HG03354 (cell line): ENCODE measurements at regions not wholly inside any gene's neighbourhood (a gene's known extent, or its start where the extent isn't known, plus 50 kb on each side); places are given as distances from the start of the nearest gene placed in this dataset.
"Not testable (repeated sequence)": the region's sequence is repeated elsewhere in the genome, so short reads cannot be mapped to it uniquely, and the experiment has no call there.

Source experiments
- ATAC-seq: cut with Tn5 transposase; IDR thresholded peaks from one replicate; pipeline ENCODE4 v1.9.1; 2021; ENCODE audit warnings: mild to moderate bottlenecking; ENCODE audit not compliant: unreplicated experiment, poor library complexity, severe bottlenecking

DNA sequence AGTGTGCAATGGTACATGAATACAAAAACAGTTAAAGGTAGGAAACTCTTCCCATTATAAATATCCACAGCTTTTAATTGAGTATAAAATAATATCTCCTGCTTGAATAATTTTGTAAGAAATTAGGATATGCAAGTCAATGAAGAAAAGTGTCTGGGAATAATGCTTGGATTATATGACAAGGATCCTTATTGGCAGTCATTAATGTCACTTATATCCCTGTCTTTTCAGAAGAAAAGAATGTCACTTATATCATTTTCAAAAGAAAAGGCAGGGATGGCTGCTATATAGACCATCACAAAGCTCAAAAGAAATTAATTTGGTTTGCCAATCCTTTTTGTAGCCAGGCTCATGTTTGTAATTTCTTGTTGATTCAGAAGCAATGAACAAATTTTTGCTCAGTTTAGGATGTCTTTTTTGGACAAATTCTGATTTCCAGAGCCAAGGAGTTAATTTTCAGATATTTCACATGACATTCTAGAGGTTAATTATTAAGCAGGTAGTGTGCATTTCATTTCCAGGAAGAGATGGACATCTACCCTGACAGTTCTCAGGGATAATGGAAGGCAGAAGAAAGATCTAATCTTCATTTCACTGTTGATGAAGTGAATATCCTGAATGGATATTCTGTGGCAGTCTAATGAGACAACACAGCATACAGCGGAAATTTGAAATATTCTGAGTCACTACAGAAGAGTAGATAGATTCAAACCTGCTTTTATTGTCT lies 299.8 kb downstream of the RPS29 start:
- ATAC-seq, result no peak

- ATAC-seq, result no peak
Observed at GRCh38 chr14:49280566-49280965, 305.6 kb downstream of the RPS29 start.

DNA sequence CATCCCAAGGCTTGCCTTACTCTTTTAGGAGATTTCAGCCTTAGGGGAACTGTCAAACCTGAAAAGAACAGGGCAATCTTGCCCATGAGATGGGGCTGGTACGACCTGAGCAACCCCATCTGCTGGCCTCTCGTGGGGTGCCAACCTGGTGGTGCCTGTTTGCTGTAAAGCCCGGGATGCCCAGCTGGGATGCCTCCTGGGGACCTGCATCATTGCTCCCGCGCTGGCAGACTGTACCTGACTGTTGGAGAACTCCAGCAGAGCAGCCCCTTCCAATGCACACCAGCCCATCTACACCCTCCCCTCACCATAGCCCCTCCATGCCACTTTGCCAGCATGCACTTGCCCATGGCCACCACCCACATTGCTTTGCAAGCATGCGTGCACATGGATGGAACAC lies 335.7 kb downstream of the RPS29 start:
- ATAC-seq, result no peak

- ATAC-seq, result no peak
Observed at GRCh38 chr14:49250109-49250508, 336.1 kb downstream of the RPS29 start.

DNA sequence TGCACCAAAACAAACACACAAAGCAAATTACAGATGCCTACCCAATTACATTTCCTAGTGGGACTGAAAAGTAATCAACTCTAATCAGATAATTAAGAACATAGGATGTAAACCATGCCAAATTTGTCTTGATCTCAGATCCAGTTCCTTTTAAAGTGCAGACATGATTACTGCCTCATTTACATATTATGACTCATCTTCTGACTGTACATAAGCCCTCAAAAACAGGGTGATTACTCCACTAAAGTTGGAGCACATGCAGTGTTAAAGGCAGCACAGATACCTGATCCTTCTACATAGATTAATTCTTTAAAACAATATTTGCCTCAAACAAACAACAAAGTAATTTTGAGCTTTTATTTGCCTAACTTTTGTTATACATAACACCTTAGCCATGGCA lies 337.2 kb downstream of the RPS29 start:
- ATAC-seq, result peak; percentile 59

- ATAC-seq, result not testable (repeated sequence)
Observed at GRCh38 chr14:49243777-49244176, 342.4 kb downstream of the RPS29 start.

- ATAC-seq, result no peak
Observed at GRCh38 chr14:49240383-49240782, 345.8 kb downstream of the RPS29 start.

DNA sequence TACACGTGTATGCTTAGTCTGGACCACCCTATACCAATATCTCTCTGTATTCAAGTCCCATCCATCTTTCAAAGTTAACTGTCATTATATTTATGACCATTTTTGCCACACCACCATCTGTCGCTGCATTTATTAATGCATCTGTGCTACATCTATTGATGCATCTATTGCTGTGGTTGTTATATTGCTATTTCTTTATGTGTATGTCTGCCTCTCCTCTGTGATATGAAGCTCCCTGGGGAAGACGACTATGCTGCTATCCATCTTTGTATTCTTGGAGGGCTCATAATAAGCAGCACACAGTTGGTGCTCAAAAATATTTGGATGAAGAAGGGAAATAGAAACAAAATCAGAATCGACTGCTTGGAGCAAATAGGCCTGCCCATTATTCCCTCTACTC lies 357.6 kb downstream of the RPS29 start:
- no peak for ATAC-seq

DNA sequence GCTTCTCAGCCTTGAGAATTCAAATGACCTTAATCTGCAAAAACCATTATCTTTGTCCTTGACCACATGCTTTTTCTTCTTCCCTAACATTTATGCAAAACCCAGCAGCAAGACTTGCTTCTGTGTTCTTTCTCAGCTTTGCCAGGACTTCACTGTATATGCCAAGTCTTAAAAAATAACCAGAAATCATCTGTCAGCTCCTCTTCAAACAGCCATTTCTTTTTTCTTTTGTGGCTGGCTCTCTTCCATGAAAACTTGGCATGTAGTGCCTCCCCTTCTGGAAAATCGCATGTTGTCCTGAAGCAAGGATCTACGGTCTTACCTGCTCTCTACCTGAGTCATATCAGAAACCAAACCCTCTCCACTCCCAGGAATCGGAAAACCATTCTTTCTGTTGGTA lies 364.9 kb downstream of the RPS29 start:
- ATAC-seq, result no peak

DNA sequence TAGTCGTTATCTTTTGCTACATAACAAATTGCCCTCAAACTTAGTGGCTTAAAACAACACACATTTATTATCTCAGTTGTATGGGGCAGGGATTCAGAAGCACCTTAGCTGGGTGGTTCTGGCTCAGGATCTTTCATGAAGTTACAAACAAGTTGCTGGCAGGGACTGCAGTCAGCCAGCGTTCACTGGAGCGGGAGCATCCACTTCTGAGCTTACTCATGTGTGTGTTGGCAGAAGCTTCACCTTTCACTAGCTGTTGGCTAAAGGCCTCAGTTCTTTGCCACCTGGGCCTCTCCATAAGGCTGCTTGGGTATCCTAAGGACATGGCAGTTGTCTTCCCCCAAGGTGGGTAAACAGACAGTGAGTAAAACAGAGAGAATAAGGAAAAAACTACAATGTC lies 365.7 kb downstream of the RPS29 start:
- ATAC-seq, result no peak

DNA sequence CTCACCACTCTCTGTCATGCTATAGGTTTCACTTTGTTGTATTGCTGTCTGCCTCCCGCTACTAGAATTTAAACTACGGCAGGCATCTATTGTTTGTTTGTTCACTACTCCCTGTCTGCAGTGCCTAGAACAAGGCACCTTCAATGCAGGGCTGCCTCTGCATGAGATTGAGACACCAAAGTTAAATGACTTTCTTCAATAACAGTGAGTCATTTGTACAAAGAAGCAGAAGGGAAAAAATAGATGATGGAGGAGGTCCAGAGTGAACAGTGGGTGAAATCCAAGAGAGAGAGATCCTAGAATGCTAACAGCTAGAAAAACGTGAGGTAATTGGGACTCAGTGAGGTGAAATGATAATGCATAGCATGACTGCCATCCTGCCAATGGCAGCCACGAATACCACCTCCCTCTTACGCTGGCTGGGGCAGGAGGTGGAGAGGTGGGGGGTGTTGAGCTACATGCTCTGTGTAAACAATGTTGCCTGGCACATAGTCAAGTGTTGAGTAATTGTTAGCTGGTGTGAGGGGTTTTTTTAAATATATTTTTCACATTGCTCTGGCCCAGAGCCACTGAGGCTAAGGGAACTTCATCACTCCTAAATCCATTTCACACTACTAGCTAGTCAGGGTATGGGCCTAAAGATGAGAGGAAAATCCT lies 367.6 kb downstream of the RPS29 start:
- ATAC-seq, result no peak

DNA sequence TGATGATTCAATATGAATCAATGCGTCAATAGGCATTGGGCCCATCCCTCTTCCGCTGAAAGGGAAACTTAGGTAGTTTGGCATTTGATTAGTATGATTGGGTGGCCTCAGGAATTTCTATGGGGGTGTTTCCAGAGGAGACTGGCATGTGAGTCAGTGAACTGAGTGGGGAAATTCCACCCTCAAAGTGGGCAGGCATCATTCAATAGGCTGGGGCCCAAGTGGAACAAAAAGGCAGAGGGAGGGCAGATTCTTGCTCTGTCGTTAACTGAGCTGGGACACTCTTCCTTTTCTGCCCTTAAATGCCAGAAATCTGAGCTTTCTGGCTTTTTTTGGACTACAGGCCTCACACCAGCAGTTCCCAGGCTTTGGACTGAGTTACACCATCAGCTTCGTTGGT lies 373.5 kb downstream of the RPS29 start:
- ATAC-seq, result no peak

DNA sequence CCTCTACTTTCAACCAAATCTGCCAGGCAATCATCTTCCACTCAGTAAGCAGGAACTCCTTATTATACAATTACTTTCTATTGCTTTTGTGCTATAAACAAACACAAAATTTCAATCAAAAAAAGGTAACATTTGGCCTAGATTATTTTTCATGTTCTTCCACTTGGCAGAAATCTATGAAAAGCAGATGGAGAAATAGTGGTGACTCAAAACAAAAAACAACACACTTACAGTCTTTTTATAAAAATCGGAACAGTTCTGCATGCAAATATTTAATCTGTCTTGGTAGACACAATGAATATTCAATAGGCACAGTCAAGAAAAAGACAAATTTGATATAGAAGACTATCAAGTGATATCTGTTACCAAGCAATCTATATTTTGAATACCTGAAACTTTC lies 376.8 kb downstream of the RPS29 start:
- no peak for ATAC-seq

DNA sequence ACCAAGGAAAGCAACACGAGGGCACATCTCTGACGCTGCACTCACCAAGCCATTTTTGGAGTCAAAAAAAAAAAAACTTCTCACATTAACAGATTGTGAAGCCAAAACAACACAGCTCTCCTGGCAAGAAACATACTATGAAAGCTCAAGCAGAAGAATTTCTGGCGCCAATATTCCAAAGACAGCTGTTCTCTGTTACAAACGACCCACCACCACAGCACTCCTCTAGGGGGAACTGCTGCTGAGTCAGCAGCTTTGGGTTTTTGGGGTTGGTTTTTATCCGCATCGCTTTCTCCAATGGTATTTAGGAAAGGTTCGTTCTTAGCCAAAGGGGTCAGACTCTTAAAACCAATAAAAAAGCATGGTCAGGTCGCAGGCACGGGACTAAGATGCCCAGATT lies 379.4 kb downstream of the RPS29 start:
- no peak for ATAC-seq

DNA sequence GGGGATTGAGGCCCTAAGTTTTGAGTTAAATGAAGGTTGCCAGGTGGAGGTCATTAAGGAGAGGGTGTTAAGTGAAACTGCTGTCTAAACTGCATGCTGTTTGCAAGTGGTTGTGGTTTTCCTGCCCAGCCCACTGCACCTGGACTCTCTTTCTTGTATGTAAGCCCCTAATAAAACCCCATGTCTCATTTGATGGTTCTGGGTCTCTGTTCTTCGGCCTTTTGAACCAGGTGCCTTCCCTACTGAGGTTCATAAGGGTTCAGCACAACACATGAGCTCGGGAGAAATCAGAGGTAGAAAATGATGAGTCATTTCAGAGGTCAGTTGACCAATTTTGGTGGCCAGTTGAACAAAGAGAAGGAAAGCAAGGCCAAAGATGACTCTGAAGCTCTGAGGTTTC lies 382.5 kb downstream of the RPS29 start:
- no peak for ATAC-seq

GRCh38 chr14:49199159-49199558 lies 387.0 kb downstream of the RPS29 start:
- ATAC-seq, result no peak

- no peak for ATAC-seq
Observed at GRCh38 chr14:49196327-49196726, 389.9 kb downstream of the RPS29 start.

- ATAC-seq, result no peak
Observed at GRCh38 chr14:49194067-49194466, 392.1 kb downstream of the RPS29 start.

DNA sequence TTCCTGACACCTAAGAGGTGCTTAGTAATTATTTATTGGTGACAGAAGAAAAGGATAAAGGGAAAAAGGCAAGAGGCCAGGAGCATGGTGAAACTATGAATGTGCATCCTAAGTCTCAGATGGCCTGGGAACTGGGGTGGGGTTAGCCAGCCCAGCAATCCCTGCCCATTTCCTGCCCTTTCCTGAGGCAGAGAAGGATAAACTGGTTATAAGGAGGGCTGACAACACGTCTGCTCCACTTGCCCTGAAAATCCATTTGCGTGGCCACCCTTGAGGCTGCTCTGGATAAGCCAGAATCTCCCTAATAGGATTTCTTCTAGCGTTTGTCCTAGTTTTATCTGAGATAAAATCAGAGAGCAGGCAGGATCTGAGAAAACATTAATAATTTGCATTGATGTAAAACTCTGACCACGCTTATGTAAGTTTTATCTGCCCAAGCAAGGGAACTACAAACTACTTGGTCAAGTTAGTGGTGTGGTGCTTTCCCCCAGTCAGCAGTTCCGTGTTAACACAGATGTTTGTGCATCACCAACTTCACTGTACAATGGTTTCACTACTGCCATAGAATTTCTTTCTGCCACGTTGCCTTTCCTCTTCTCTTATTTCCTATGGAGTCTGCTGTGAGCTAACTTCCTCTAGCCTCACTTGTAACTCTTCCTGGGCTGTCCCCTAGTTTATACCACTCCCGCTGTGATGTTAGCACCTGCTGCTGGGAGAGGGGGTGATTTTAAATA lies 392.7 kb downstream of the RPS29 start:
- peak; percentile 98 for ATAC-seq

DNA sequence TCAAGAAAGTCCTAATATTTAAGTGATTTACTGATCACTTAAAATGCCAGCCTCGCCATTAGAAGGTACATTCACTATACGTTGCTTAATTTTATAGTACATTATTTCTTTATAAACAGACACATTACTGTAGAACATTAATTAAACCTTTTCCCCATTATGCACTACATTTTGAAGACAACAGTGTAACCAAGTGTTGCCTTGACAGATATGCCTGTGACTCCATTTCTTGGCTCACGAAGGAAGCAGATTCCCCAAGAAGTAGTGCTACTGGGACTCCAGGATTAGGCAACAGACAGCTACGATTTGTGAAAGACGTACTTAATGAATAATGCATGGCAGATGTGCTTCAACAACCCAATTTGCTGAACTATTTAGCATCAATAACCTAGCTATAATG lies 394.8 kb downstream of the RPS29 start:
- no peak for ATAC-seq

DNA sequence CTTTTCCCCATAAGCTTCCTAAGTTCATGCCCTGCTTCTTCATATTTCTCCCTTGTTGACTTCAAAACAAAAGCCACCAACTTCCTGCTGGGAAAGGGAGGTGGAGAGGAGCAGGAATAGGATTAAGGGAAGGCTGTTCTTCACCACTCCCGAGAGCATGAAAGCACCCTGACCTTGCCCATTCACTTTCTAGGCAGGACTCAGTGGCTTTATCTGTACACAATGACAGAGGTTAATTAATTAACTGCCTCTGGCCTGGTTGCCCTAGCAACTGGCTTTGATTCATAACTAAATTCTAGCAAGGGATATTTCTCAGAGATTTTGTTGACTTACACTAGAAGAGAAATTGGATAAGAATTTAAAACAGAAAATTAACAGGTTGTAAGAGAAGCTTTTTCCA lies 396.8 kb downstream of the RPS29 start:
- no peak for ATAC-seq
